Right hindlimb (tissue), 1 donor: ENCODE measurements at regions not wholly inside any gene's neighbourhood (a gene's known extent, or its start where the extent isn't known, plus 50 kb on each side); places are given as distances from the start of the nearest gene placed in this dataset.

Source experiments
- DNase-seq: peaks from one replicate; pipeline ENCODE4 v3.0.0-alpha.2; 2018

- no peak for DNase-seq
Observed at GRCh38 chr6:146865756-146866379, 267.1 kb downstream of the ADGB start.

GRCh38 chr6:146866731-146867414 lies 268.1 kb downstream of the ADGB start:
- no peak for DNase-seq

GRCh38 chr6:146868671-146869209 lies 270.0 kb downstream of the ADGB start:
- DNase-seq, result no peak

- no peak for DNase-seq
Observed at GRCh38 chr6:146870760-146871159, 272.0 kb downstream of the ADGB start.

- no peak for DNase-seq
Observed at GRCh38 chr6:146871611-146872425, 273.0 kb downstream of the ADGB start.

GRCh38 chr6:146872426-146872785 lies 273.6 kb downstream of the ADGB start:
- DNase-seq, result no peak

- no peak for DNase-seq
Observed at GRCh38 chr6:146874278-146875018, 275.7 kb downstream of the ADGB start.

GRCh38 chr6:146875927-146876270 lies 277.1 kb downstream of the ADGB start:
- no peak for DNase-seq

GRCh38 chr6:146876271-146877151 lies 277.7 kb downstream of the ADGB start:
- no peak for DNase-seq

- no peak for DNase-seq
Observed at GRCh38 chr6:146878168-146878951, 279.6 kb downstream of the ADGB start.

GRCh38 chr6:146878952-146879340 lies 280.2 kb downstream of the ADGB start:
- no peak for DNase-seq

GRCh38 chr6:146879406-146880117 lies 280.8 kb downstream of the ADGB start:
- no peak for DNase-seq

GRCh38 chr6:146881228-146882181 lies 282.7 kb downstream of the ADGB start:
- no peak for DNase-seq

- DNase-seq, result no peak
Observed at GRCh38 chr6:146883640-146884531, 285.1 kb downstream of the ADGB start.

GRCh38 chr6:146884728-146885127 lies 286.0 kb downstream of the ADGB start:
- no peak for DNase-seq

GRCh38 chr6:146885708-146886457 lies 287.1 kb downstream of the ADGB start:
- no peak for DNase-seq
